ENCODE measurements at regions not wholly inside any gene's neighbourhood (a gene's known extent, or its start where the extent isn't known, plus 50 kb on each side); places are given as distances from the start of the nearest gene placed in this dataset.
A peak's percentile ranks its signal among the peaks of the same experiment; 100 is the strongest.

DNA sequence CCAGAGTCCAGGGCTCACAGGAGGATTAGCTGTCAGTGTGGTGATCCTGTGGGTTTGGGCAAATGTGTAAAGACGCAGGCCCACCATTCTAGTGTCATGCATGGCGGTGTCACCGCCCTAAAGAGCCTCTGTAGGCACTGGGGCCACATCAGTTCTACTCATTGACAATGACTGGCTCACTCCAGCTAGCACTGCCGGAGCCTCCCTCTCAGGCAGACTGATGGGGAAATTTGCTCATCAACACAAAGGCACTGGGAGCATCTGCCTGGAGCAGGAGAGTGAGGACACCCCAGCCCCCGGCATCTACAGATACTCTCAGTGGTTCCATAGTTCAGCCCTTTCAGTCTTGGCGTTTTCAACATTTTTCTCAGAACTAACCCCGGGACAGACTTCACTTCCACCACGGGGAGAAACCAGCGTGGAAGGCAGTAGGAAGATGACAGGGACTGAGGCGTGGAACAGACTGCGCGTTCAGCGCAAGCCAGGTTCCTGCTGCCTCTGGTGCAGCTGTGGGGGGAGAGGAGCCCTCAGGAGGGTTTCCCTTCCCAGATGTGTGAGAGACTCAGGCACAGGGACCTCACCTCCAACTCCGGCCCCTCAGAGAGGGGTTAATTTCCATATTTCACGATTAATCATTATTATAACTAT is 256.6 kb downstream of the RBFOX3 start (continued):
- TF ChIP-seq JUNB (IDR thresholded peaks at IDR 0.05): no peak
- TF ChIP-seq JUN (IDR thresholded peaks at IDR 0.05): no peak
- no peak for TF ChIP-seq MAFK (IDR thresholded peaks at IDR 0.05; ENCODE audit: partially characterized antibody)
- TF ChIP-seq HEYL (CRISPR knock-in tag; IDR thresholded peaks at IDR 0.05): no peak

DNA sequence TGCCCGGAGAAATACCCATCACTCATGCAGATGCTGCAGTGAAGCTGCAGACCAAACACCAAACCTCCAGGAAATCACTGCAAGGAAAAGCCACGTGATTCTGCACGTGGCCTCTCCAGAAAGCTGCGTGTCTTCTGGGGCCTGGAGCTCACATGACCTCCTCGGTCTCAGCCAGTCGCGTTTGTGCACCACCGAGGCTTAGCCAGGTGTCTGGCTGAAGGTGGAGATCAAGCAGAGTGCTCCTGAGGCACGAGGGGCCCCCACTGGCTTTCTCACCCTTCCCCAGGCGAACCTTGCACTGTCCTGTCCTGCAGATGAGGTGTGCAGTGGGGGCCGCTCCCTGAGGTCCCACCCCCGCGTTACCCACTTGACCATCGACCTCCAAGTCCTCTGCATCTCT is 257.3 kb downstream of the RBFOX3 start:
- DNase-seq (ENCODE audit: low read depth in 1 of 2, low spot score in 1 of 2) (no peak), ATAC-seq (no peak), FAIRE-seq (no peak)
- TF ChIP-seq PHF8 (IDR thresholded peaks at IDR 0.05; ENCODE audit: borderline replicate concordance, low read depth) (no peak), RARB (CRISPR knock-in tag; IDR thresholded peaks at IDR 0.05) (no peak), RAD21 (conservative IDR thresholded peaks at IDR 0.05 in 1 of 2, IDR thresholded peaks at IDR 0.05 in 1 of 2) (no peak), SREBF2 (IDR thresholded peaks at IDR 0.05) (no peak), TFCP2L1 (CRISPR knock-in tag; IDR thresholded peaks at IDR 0.05) (no peak)
- TF ChIP-seq, protein P1, sequence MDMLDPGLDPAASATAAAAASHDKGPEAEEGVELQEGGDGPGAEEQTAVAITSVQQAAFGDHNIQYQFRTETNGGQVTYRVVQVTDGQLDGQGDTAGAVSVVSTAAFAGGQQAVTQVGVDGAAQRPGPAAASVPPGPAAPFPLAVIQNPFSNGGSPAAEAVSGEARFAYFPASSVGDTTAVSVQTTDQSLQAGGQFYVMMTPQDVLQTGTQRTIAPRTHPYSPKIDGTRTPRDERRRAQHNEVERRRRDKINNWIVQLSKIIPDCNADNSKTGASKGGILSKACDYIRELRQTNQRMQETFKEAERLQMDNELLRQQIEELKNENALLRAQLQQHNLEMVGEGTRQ (IDR thresholded peaks at IDR 0.05): 0 out of 2 replicates have a peak, but pooled peaks have one; percentile 39
- Histone ChIP-seq H3K9me3 (0 out of 3 replicates have a peak, but pooled peaks cover 2% of the 10 kb centered on the region), H3K4me3 (no peak overlapping the region), H3K27ac (no peak overlapping the region), H3K4me1 (no peaks in the 10 kb centered on the region), H3K4me2 (no peak overlapping the region)
- POLR2A ChIA-PET: no interaction called here
- CTCF ChIA-PET: interaction anchor here (0.6 to 1.7 kb wide), 4 partner anchors 9 to 294 kb away, joined by 3 to 4 read pairs (median 4); no protein-coding TSS in a partner anchor
- WGBS (ENCODE audit: missing lambda C conversion rate): 45% methylated on average over 14 of the region's 14 CpGs

DNA sequence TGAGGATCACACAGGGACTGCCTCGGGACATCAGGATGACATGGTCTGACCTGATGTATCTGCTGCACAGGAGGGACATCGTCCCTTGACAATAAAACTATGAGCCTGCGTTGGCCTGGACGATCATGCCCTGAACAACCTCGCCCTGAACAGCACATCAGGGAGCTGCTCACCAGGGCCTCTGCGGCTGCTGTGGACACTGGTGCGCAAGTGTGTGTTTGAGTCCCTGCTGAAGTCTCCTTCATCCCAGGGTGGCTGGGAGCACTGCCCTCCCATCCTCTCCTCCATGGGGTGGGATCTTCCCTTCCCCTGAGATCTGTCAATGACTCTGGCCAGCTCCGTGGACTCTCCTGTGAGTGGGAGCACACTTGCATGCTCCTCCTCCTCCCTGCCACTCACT is 257.8 kb downstream of the RBFOX3 start:
- H3K4me1 ChIP-seq: no peaks in the 10 kb centered on the region
- no peak for ATAC-seq
- no peak for DNase-seq (ENCODE audit: low read depth in 1 of 2, low spot score in 1 of 2)
- no peak for FAIRE-seq
- H3K27ac ChIP-seq: no peak overlapping the region
- ChIA-PET POLR2A (no interaction called here), CTCF (interaction anchor here (0.6 to 1.7 kb wide), 4 partner anchors 9 to 294 kb away, joined by 3 to 4 read pairs (median 4); no protein-coding TSS in a partner anchor)
- no peak overlapping the region for H3K4me2 ChIP-seq
- no peak overlapping the region for H3K4me3 ChIP-seq
- 0 out of 3 replicates have a peak, but pooled peaks cover 2% of the 10 kb centered on the region for H3K9me3 ChIP-seq
- TF ChIP-seq HOXB13 (CRISPR knock-in tag; IDR thresholded peaks at IDR 0.05; ENCODE audit: low read depth) (no peak), RCOR1 (IDR thresholded peaks at IDR 0.05; ENCODE audit: low read depth, low read length) (no peak), CEBPB (IDR thresholded peaks at IDR 0.05) (no peak), MAZ (IDR thresholded peaks at IDR 0.05; ENCODE audit: borderline replicate concordance, low read depth, low read length) (no peak), CBX2 (IDR thresholded peaks at IDR 0.05; ENCODE audit: borderline replicate concordance, low read depth) (no peak), HOXB5 (CRISPR knock-in tag; IDR thresholded peaks at IDR 0.05) (no peak), GATA3 (IDR thresholded peaks at IDR 0.05; ENCODE audit: borderline replicate concordance) (no peak), ESRRA (IDR thresholded peaks at IDR 0.05; ENCODE audit: borderline replicate concordance, low read length) (no peak), HEYL (CRISPR knock-in tag; IDR thresholded peaks at IDR 0.05) (no peak), MAFK (IDR thresholded peaks at IDR 0.05; ENCODE audit: partially characterized antibody) (no peak), FOSL2 (IDR thresholded peaks at IDR 0.05) (no peak), FOSL2 (CRISPR knock-in tag; IDR thresholded peaks at IDR 0.05) (no peak), RFX5 (IDR thresholded peaks at IDR 0.05) (no peak), FOXS1 (CRISPR knock-in tag; IDR thresholded peaks at IDR 0.05) (no peak), FOSB (CRISPR knock-in tag; IDR thresholded peaks at IDR 0.05) (no peak), HOXA7 (CRISPR knock-in tag; IDR thresholded peaks at IDR 0.05) (no peak)
- TF ChIP-seq, protein P2, sequence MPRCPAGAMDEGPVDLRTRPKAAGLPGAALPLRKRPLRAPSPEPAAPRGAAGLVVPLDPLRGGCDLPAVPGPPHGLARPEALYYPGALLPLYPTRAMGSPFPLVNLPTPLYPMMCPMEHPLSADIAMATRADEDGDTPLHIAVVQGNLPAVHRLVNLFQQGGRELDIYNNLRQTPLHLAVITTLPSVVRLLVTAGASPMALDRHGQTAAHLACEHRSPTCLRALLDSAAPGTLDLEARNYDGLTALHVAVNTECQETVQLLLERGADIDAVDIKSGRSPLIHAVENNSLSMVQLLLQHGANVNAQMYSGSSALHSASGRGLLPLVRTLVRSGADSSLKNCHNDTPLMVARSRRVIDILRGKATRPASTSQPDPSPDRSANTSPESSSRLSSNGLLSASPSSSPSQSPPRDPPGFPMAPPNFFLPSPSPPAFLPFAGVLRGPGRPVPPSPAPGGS (IDR thresholded peaks at IDR 0.05): no peak
- TF ChIP-seq, protein P3, sequence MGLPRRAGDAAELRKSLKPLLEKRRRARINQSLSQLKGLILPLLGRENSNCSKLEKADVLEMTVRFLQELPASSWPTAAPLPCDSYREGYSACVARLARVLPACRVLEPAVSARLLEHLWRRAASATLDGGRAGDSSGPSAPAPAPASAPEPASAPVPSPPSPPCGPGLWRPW (IDR thresholded peaks at IDR 0.05): no peak
- TF ChIP-seq, protein P4, sequence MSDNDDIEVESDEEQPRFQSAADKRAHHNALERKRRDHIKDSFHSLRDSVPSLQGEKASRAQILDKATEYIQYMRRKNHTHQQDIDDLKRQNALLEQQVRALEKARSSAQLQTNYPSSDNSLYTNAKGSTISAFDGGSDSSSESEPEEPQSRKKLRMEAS (IDR thresholded peaks at IDR 0.05): no peak
- 81% methylated on average over 4 of the region's 8 CpGs for WGBS (ENCODE audit: missing lambda C conversion rate)

All from A549 (cell line).